GM18951 (cell line): ENCODE measurements at regions not wholly inside any gene's neighbourhood (a gene's known extent, or its start where the extent isn't known, plus 50 kb on each side); places are given as distances from the start of the nearest gene placed in this dataset.

Experiments
- POLR2A ChIP-seq: IDR thresholded peaks from 4 replicates; pipeline ENCODE4 v1.6.1; 2011; ENCODE audit warnings: mild to moderate bottlenecking; ENCODE audit not compliant: insufficient read length, insufficient read depth; ENCODE audit errors: extremely low read depth
- in situ Hi-C: fragments of 300-500 bp; cut with MboI; formaldehyde crosslinking; loops from one replicate; pipeline ENCODE4 v1.12.0; 2022; ENCODE audit warnings: low sequenced_read_pairs, mixed read lengths, inconsistent platforms; ENCODE audit not compliant: unreplicated experiment

GRCh38 chr6:20291764-20292580, 79.7 kb upstream of the MBOAT1 start:
- TF ChIP-seq POLR2A: no peak
- in situ Hi-C loops: loop anchor here (5.0 kb wide), 1 partner anchor 235 kb away; no protein-coding TSS in a partner anchor

- in situ Hi-C loops: loop anchor here (5.0 kb wide), 1 partner anchor 234 kb away; no protein-coding TSS in a partner anchor
- TF ChIP-seq POLR2A: no peak
Measured at GRCh38 chr6:20292905-20293304, 80.6 kb upstream of the MBOAT1 start.

GRCh38 chr6:20301256-20301655, 89.0 kb upstream of the MBOAT1 start:
- in situ Hi-C loops: no loop called here
- TF ChIP-seq POLR2A: no peak

GRCh38 chr6:20302168-20302567, 89.9 kb upstream of the MBOAT1 start:
- in situ Hi-C loops: no loop called here

GRCh38 chr6:20302702-20303251, 90.5 kb upstream of the MBOAT1 start:
- in situ Hi-C loops: no loop called here
- no peak for TF ChIP-seq POLR2A

More at GRCh38 chr6:20302168-20302567, 89.9 kb upstream of the MBOAT1 start:
- no peak for TF ChIP-seq POLR2A

- in situ Hi-C loops: no loop called here
- no peak for TF ChIP-seq POLR2A
Measured at GRCh38 chr6:20306491-20306890, 94.2 kb upstream of the MBOAT1 start.

- in situ Hi-C loops: no loop called here
- no peak for TF ChIP-seq POLR2A
Measured at GRCh38 chr6:20309186-20309585, 92.5 kb upstream of the E2F3 start.

- in situ Hi-C loops: no loop called here
- no peak for TF ChIP-seq POLR2A
Measured at GRCh38 chr6:20310185-20310584, 91.5 kb upstream of the E2F3 start.

- no peak for TF ChIP-seq POLR2A
- in situ Hi-C loops: no loop called here
Measured at GRCh38 chr6:20312606-20313005, 89.1 kb upstream of the E2F3 start.

GRCh38 chr6:20313051-20313450, 88.6 kb upstream of the E2F3 start:
- in situ Hi-C loops: no loop called here
- no peak for TF ChIP-seq POLR2A

GRCh38 chr6:20313960-20314530, 87.6 kb upstream of the E2F3 start:
- no peak for TF ChIP-seq POLR2A
- in situ Hi-C loops: no loop called here

- in situ Hi-C loops: no loop called here
- no peak for TF ChIP-seq POLR2A
Measured at GRCh38 chr6:20314866-20315845, 86.5 kb upstream of the E2F3 start.

- in situ Hi-C loops: no loop called here
- TF ChIP-seq POLR2A: no peak
Measured at GRCh38 chr6:20317430-20317829, 84.2 kb upstream of the E2F3 start.
